ENCODE measurements at regions not wholly inside any gene's neighbourhood (a gene's known extent, or its start where the extent isn't known, plus 50 kb on each side); places are given as distances from the start of the nearest gene placed in this dataset.

- no peak for TF ChIP-seq EP300 (IDR thresholded peaks at IDR 0.05)
- TF ChIP-seq CTCF (IDR thresholded peaks at IDR 0.05) = no peak
- no peak for TF ChIP-seq POLR2A (IDR thresholded peaks at IDR 0.05)
- TF ChIP-seq POLR2AphosphoS5 (IDR thresholded peaks at IDR 0.05) = no peak
Observed at GRCh38 chr4:140229881-140230280, 75.9 kb upstream of the MAML3 start.
